RPMI8226 (cell line): ENCODE measurements at regions not wholly inside any gene's neighbourhood (a gene's known extent, or its start where the extent isn't known, plus 50 kb on each side); places are given as distances from the start of the nearest gene placed in this dataset.

Source experiments
- DNase-seq: peaks from one replicate; pipeline ENCODE4 v3.0.0-alpha.2; 2015

DNA sequence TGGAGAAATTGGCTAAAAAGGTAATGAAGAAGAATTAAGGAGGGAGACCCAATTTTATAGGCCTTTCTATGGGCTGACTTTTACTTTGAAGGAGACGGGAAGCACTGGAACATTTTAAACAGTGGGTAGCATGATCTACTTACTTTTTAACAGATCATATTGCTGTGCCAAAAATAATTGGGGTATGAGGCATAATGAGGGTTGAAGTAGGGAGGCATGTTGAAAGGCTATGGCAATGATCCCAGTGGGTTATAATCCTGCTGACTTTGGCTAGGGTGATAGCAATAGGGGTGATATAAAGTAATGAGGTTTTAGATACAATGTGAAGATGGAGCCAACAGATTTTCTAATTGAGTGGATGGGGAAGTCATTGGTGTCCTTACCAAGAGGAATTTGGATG, 73.2 kb downstream of the GPR37 start:
- no peak for DNase-seq

GRCh38 chr7:124690840-124691239, 74.8 kb downstream of the GPR37 start:
- DNase-seq: no peak

GRCh38 chr7:124689931-124690330, 75.7 kb downstream of the GPR37 start:
- DNase-seq: no peak

GRCh38 chr7:124689523-124689922, 76.1 kb downstream of the GPR37 start:
- DNase-seq: no peak

DNA sequence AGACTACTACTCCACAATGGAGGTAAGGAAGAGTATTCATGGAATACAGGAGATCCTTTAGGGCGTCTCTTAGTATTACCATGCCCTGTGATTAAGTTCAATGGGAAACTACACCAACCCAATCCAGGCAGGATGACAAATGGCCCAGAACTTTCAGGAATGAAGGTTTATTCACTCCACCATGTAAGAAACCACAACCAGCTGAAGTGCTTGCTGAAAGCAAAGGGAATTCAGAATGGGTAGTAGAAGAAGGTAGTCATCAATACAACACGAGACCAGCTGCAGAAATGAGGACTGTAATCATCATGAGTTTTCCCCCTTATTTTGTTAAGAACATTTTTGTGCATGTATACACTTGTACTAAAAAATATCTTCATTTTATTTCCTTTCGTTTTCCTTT, 76.6 kb downstream of the GPR37 start:
- no peak for DNase-seq

DNA sequence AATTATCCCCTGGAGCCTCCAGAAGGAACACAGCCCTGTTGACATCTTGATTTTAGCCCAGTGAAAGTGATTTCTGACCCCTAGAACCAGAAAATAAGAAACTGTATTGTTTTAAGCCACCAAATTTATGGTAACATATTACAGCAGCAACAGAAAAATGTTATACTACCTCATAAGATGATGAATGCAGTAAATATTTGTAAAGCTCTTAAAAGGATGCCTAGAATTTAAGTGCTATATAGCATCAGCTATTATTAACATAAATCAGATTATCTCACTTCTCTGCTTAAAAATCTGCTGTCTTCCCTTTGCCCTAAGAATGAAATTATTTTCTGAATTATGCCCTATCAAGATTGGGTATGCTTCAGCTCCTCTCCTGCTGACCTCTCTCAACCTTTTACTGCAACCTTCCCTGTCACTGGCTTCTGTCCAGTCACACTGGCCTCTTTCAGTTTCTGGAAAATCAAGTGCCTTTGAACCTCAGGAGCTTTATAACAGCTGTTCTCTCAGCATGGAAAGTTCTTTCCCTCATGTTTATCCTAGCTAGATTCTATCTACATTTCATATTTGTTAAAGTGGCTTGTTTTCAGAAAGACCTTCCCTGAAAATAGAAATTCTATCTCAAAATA, 78.9 kb downstream of the GPR37 start:
- DNase-seq: no peak

DNA sequence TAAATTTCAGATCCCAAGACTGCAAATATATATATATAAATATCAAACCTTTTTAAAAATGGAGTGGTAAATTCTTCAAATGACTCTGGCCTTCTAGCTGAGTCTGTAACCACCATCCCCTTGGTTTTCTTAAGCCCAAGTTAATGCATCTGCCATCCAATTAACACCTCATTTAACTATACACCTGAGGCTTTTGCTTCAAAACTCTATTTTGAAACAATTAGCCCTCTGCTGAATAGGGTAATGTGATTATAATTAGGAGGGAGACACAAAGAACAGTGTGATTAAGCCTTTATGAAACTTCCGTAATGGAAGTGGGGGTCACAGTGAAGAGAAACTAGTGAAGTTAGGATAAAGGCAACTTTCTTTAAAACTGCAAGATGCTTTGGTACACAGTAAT, 83.6 kb downstream of the GPR37 start:
- no peak for DNase-seq

DNA sequence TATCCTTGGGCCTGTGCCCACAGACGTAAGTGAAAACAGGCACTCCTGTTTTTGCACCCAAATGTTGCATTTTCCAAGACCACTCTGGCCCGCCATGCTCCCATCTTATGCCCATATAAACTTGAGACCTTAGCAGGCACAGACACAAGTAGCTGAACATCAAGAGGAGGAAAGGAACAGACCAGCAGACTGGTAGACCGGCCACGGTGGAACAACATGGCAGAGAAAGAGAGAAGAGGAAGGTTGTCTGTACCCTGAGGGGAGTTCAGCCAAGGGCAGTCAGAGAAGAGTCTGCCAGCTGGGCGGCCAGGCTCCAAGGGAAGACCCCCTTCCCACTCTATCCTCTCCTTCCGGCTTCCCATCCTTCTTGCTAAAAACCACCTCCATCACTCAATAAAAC, 85.3 kb downstream of the GPR37 start:
- DNase-seq: no peak

DNA sequence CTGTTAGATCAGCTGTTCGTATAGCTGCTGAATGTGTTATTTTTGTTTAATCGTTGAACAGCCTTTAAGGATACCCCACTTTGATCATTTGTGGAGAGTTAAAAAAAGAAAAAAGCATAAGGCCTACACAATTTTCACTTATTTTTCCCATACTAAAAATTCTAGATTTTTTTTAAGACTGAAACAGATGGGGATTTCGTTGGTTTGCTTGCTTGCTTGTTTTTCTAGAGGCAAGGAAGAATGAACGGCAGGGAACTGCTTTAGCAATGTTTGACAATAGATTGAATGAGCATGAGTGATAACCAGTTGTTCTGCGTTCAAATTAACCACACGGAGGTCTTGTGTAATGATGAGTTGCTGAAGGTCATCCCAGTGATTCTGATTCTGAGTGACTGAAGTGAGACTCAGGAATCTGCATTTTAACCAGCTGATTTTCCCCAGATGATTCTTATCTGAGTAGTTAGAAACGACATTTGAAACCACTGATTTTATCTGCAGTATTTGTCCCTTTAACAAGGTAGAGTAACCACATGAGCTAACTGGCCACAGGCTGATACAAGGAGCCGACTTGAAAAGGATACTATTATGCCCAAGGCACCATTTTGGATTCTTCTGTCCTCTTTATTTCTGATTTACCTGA, 85.9 kb downstream of the GPR37 start:
- DNase-seq: no peak

- no peak for DNase-seq
Observed at GRCh38 chr7:124679146-124679545, 86.4 kb downstream of the GPR37 start.

GRCh38 chr7:124674451-124674850, 91.1 kb downstream of the GPR37 start:
- no peak for DNase-seq

DNA sequence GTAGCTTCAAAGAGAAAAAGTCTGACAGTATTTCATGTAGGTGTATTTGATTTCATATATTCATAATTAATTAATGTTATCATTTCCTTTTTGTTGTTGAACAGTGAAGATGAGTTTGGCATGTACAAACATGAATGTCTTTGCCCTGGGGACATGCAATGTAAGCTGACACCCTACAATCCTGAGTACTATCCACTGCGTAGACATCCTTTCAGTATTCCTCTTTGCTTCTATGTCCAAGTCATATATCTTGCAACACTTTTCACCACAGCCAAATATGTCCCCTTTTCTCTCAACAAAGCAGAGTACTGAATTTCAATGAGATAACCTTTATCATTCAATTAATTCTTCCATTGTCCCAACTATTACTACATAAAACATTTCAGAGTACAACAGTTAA, 93.6 kb downstream of the GPR37 start:
- DNase-seq: no peak

- DNase-seq: no peak
Observed at GRCh38 chr7:124667312-124668153, 98.1 kb downstream of the GPR37 start.

DNA sequence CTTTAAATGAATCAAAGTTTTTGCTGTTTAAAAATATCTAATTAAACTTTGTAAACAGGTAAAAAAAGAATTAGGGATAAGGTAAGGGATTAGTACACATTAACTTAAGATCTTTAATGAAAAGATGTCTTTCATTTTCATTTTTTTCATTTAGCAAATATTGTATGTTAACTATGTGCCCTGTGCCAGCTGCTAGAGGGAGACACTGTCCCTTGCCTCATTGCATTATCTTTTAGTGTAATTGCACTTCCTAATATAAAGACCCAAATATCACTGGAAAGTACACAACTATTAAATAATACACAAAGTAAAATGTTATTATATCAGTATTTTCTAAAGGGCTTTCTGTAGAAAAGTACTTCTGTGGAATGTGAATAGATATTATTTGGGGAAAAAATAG, 102.7 kb downstream of the GPR37 start:
- no peak for DNase-seq

- no peak for DNase-seq
Observed at GRCh38 chr7:124662372-124662771, 103.2 kb downstream of the GPR37 start.

DNA sequence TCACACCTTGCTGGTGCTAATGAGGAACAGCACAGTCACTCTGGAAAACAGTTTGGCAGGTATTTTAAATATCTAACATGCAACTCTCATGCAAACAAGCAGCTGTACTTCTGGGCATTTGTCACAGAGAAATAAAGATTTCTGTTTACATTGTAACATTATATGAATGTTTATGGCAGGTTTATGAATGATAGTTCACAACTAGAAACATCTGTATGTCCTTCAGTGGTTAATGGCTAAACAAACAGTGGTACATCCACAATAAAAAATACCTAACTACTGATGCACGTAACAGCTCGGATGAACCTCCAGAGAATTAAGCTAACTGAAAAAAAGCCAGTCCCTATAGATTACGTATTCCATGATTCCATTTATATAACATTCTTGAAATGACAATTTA, 109.6 kb downstream of the GPR37 start:
- no peak for DNase-seq

DNA sequence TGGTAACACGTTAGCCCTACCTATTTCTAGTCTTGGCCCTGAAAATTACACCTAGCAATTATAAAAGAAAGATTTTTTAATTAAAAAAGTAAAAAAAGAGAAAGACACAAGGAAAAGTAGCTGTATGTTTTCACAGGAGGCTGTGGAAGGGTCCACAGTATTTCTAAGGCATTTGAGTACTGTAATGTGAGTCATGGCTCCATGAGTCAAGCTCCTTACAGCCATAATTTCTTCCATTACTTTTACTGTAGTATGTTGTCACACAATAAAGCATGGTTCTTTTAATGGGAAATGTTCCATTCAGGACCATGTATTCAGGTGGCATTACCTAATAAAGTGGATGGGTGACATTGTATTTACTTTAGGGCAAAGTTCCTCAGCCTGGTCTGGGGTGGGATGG, 113.4 kb downstream of the GPR37 start:
- no peak for DNase-seq

DNA sequence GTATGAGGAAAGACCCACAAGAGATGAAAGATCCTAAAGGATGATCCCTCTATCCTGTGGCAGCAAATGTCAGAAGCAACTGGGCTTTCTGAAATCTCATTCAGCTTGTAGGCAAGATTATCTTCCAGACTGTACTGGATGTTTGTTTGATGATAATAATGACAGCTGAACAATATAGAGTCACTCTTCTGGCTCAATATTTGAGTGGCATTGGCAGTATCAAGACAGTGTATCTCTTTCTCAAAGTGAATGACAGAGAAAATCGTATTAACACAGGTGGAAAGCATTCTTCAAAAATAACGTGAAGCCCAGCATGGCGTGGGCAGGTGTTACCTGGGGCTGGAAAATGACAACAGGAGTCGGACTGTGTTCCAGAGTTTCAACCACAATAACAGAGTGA, 114.5 kb downstream of the GPR37 start:
- DNase-seq: no peak

GRCh38 chr7:124649397-124650014, 116.1 kb downstream of the GPR37 start:
- no peak for DNase-seq

DNA sequence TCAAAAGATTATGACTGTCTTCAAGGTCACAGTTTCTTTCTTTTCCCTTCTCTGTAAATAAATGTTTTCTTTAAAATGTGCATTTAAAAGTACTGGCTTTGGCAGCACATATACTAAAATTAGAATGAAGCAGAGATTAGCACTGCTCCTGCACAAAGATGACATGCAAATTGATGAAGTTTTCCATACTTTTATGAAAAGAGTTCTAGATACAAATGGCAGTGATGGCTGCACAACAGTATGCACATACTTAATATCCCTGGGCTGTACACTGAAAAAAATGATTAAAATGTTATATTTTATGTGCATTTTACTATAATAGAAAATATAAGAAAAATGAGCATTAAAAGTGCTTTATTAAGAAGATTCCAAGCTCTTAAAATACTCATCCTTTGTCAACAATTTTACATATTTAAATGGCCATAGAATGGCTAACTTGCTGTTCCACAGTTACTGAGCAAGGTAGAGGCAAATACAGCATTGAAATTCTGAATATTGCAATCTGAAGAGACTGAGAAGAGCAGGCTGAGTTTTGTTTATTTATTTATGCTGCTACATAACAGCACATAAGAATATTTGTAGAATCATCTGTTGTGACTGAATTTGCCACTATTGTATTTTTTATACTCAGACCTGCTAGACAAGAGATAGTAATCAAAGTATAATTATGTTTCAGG, 117.8 kb downstream of the GPR37 start:
- no peak for DNase-seq

DNA sequence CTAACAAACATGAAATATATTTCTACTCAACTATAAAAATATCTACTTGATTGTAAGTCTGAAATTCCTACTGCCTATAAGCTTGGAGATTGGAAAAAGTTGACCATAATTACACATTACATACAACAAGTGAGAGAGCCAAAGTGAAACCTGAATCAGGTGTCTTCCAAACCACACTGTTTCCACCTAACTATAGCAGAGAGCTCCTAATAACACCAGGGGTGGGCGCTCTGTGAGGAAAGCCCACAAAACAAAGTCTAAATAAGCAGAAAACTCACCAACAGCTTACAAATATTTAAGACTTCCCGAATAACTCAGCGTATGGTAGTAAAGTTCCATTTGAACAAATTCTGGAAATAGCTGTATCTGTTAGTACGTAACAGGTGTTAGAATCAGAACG, 119.9 kb downstream of the GPR37 start:
- no peak for DNase-seq

GRCh38 chr7:124643311-124643811, 122.2 kb downstream of the GPR37 start:
- no peak for DNase-seq

GRCh38 chr7:124635416-124635815, 130.2 kb downstream of the GPR37 start:
- peak; percentile 20 for DNase-seq
